HFFc6 (cell line): ENCODE measurements at regions not wholly inside any gene's neighbourhood (a gene's known extent, or its start where the extent isn't known, plus 50 kb on each side); places are given as distances from the start of the nearest gene placed in this dataset.

Experiments used
- DNase-seq: peaks from one replicate; pipeline ENCODE4 v3.0.0-alpha.2; 2018
- H3K27ac Mint-ChIP-seq: 2 replicates; pipeline ENCODE4 v1.8.0; 2020; ENCODE audit warnings: mild to moderate bottlenecking, mixed read lengths
- H3K27me3 Mint-ChIP-seq: 2 replicates; pipeline ENCODE4 v1.8.0; 2021; ENCODE audit warnings: mild to moderate bottlenecking, moderate library complexity, mixed read lengths; ENCODE audit not compliant: insufficient read depth
- H3K36me3 Mint-ChIP-seq: 2 replicates; pipeline ENCODE4 v1.8.0; 2021; ENCODE audit warnings: low read depth, mixed read lengths
- H3K4me1 Mint-ChIP-seq: 2 replicates; pipeline ENCODE4 v1.8.0; 2020; ENCODE audit warnings: low read depth, mixed read lengths
- H3K4me3 Mint-ChIP-seq: 2 replicates; pipeline ENCODE4 v1.8.0; 2020; ENCODE audit warnings: mild to moderate bottlenecking, moderate library complexity, mixed read lengths
- H3K9me3 Mint-ChIP-seq: 2 replicates; pipeline ENCODE4 v1.8.0; 2020; ENCODE audit warnings: mild to moderate bottlenecking, mixed read lengths
- TF ChIP-seq, protein P1 (sequence below): fragments of 200-600 bp; sonication (generic); IDR thresholded peaks from 2 replicates; pipeline ENCODE4 v1.5.0; 2021; ENCODE audit warnings: antibody characterized with exemption, mild to moderate bottlenecking

- no peak overlapping the region for H3K27ac Mint-ChIP-seq
- no peaks in the 10 kb centered on the region; the same call in 1 of the 2 replicates for H3K27me3 Mint-ChIP-seq
- no peak overlapping the region for H3K4me3 Mint-ChIP-seq
- DNase-seq = no peak
- TF ChIP-seq, protein P1, sequence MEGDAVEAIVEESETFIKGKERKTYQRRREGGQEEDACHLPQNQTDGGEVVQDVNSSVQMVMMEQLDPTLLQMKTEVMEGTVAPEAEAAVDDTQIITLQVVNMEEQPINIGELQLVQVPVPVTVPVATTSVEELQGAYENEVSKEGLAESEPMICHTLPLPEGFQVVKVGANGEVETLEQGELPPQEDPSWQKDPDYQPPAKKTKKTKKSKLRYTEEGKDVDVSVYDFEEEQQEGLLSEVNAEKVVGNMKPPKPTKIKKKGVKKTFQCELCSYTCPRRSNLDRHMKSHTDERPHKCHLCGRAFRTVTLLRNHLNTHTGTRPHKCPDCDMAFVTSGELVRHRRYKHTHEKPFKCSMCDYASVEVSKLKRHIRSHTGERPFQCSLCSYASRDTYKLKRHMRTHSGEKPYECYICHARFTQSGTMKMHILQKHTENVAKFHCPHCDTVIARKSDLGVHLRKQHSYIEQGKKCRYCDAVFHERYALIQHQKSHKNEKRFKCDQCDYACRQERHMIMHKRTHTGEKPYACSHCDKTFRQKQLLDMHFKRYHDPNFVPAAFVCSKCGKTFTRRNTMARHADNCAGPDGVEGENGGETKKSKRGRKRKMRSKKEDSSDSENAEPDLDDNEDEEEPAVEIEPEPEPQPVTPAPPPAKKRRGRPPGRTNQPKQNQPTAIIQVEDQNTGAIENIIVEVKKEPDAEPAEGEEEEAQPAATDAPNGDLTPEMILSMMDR = no peak
- no peaks in the 10 kb centered on the region for H3K36me3 Mint-ChIP-seq
- no peaks in the 10 kb centered on the region for H3K4me1 Mint-ChIP-seq
- H3K9me3 Mint-ChIP-seq = peaks cover 26% of the 10 kb centered on the region
Measured at GRCh38 chr6:18985061-18985460, 597.9 kb downstream of the RNF144B start.

DNA sequence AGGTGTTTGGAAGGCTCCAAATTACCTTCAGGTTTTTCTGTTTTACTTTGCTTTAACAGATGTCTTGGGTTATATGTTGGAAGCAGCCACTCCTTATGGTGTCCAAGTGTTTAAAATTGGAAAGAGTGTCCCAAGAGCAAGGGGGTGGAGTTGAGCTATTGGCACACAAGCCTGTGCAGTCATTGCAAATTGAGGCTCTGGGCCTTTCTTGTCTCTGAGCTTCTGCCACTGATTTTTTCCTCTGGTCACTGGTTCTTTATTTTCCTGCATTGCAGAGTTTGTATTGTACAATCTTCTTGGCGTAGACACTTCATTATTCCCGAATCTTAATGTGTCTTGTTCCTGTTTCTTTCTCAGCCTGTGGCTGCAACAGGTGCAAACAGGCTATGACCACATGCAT is 598.8 kb downstream of the RNF144B start:
- DNase-seq = no peak
- H3K9me3 Mint-ChIP-seq = peaks cover 22% of the 10 kb centered on the region
- H3K27ac Mint-ChIP-seq = no peak overlapping the region
- H3K36me3 Mint-ChIP-seq = no peaks in the 10 kb centered on the region
- no peaks in the 10 kb centered on the region for H3K4me1 Mint-ChIP-seq
- no peaks in the 10 kb centered on the region; the same call in 1 of the 2 replicates for H3K27me3 Mint-ChIP-seq
- TF ChIP-seq, protein P1 = no peak
- no peak overlapping the region for H3K4me3 Mint-ChIP-seq

GRCh38 chr6:18988636-18989035 is 601.5 kb downstream of the RNF144B start:
- peaks cover 13% of the 10 kb centered on the region for H3K9me3 Mint-ChIP-seq
- no peaks in the 10 kb centered on the region for H3K36me3 Mint-ChIP-seq
- TF ChIP-seq, protein P1 = no peak
- H3K4me1 Mint-ChIP-seq = no peaks in the 10 kb centered on the region
- no peaks in the 10 kb centered on the region; the same call in 1 of the 2 replicates for H3K27me3 Mint-ChIP-seq
- no peak overlapping the region for H3K27ac Mint-ChIP-seq
- DNase-seq = no peak
- H3K4me3 Mint-ChIP-seq = no peak overlapping the region

- H3K4me1 Mint-ChIP-seq = no peaks in the 10 kb centered on the region
- H3K27me3 Mint-ChIP-seq = no peaks in the 10 kb centered on the region; the same call in 1 of the 2 replicates
- peak; percentile 1 for DNase-seq
- no peak overlapping the region for H3K4me3 Mint-ChIP-seq
- H3K27ac Mint-ChIP-seq = no peak overlapping the region
- TF ChIP-seq, protein P1 = peak; percentile 70
- peaks cover 9% of the 10 kb centered on the region for H3K9me3 Mint-ChIP-seq
- H3K36me3 Mint-ChIP-seq = no peaks in the 10 kb centered on the region
Measured at GRCh38 chr6:18990059-18990978, 603.2 kb downstream of the RNF144B start.

DNA sequence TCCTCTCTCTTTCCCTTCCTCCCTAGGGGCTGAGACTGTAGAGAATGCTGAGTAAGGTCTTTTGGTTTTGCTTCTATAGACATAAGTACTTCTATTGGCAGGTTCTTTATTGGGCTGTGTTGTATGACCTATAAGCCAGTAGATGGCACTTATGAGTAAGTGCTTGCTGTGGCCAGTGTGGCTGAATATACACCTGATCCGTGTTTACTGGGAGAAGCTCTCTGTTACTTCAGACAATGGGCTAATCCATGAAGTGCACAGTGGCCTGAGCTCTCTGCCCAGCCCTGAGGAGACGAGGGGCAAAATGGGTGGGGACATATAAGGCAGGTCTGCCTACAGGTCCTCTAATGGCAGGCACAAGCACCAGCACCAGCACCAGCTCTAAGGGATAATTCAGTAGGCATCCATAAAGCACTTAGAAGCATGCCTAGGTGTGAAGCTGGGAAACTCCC is 610.3 kb downstream of the RNF144B start:
- TF ChIP-seq, protein P1 = peak; percentile 68
- H3K4me1 Mint-ChIP-seq = no peaks in the 10 kb centered on the region
- no peak overlapping the region for H3K4me3 Mint-ChIP-seq
- DNase-seq = peak; percentile 22
- H3K9me3 Mint-ChIP-seq = peaks cover 7% of the 10 kb centered on the region; the same call in 1 of the 2 replicates
- H3K27me3 Mint-ChIP-seq = no peaks in the 10 kb centered on the region; the same call in 1 of the 2 replicates
- no peaks in the 10 kb centered on the region for H3K36me3 Mint-ChIP-seq
- H3K27ac Mint-ChIP-seq = no peak overlapping the region
